Keratinocyte (primary cell): ENCODE measurements at regions not wholly inside any gene's neighbourhood (a gene's known extent, or its start where the extent isn't known, plus 50 kb on each side); places are given as distances from the start of the nearest gene placed in this dataset.
"Not testable (repeated sequence)": the region's sequence is repeated elsewhere in the genome, so short reads cannot be mapped to it uniquely, and the experiment has no call there.

Experiments used
- EZH2 ChIP-seq: IDR thresholded peaks from one replicate; pipeline ENCODE4 v1.6.1; 2012; ENCODE audit warnings: inconsistent platforms, mild to moderate bottlenecking, low read length, moderate library complexity
- TF ChIP-seq, protein P1 (sequence below), 3 experiments: IDR thresholded peaks in 1 of 3; conservative IDR thresholded peaks in 1 of 3; optimal IDR thresholded peaks in 1 of 3; 2 replicates in 2 of 3; 3 replicates in 1 of 3; pipeline versions ENCODE3 to v1.5.1; 2011; ENCODE audit warnings: low read length in 3 of 3, mild to moderate bottlenecking in 3 of 3, moderate library complexity in 2 of 3, control low read depth in 1 of 3, inconsistent platforms in 1 of 3; ENCODE audit not compliant: insufficient read depth in 2 of 3; ENCODE audit errors: extremely low read depth in 1 of 3

DNA sequence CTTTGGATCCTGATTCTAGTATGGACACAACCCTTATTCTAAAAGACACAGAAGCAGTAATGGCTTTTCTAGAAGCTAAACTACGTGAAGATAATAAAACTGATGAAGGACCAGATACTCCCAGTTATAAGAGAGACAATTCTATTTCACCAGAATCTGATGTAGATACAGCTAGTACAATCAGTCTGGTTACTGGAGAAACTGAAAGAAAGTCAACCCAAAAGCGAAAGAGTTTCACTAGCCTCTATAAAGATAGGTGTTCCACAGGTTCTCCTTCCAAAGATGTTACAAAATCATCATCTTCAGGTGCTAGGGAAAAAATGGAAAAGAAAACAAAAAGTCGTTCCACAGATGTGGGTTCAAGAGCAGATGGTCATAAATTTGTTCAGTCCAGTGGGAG, 161.5 kb upstream of the PRSS12 start:
- not testable (repeated sequence) for TF ChIP-seq EZH2
- TF ChIP-seq, protein P1, sequence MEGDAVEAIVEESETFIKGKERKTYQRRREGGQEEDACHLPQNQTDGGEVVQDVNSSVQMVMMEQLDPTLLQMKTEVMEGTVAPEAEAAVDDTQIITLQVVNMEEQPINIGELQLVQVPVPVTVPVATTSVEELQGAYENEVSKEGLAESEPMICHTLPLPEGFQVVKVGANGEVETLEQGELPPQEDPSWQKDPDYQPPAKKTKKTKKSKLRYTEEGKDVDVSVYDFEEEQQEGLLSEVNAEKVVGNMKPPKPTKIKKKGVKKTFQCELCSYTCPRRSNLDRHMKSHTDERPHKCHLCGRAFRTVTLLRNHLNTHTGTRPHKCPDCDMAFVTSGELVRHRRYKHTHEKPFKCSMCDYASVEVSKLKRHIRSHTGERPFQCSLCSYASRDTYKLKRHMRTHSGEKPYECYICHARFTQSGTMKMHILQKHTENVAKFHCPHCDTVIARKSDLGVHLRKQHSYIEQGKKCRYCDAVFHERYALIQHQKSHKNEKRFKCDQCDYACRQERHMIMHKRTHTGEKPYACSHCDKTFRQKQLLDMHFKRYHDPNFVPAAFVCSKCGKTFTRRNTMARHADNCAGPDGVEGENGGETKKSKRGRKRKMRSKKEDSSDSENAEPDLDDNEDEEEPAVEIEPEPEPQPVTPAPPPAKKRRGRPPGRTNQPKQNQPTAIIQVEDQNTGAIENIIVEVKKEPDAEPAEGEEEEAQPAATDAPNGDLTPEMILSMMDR (optimal IDR thresholded peaks at IDR 0.05 in 1 of 3, IDR thresholded peaks at IDR 0.05 in 1 of 3, conservative IDR thresholded peaks at IDR 0.05 in 1 of 3; ENCODE audit: extremely low read depth in 1 of 3, insufficient read depth in 2 of 3, low read length in 3 of 3), result not testable (repeated sequence)
